ENCODE measurements at regions not wholly inside any gene's neighbourhood (a gene's known extent, or its start where the extent isn't known, plus 50 kb on each side); places are given as distances from the start of the nearest gene placed in this dataset.

- Histone ChIP-seq H3K9me3 (no peaks in the 10 kb centered on the region), H3K27me3 (no peaks in the 10 kb centered on the region), H3K36me3 (no peaks in the 10 kb centered on the region), H3K4me3 (no peak overlapping the region), H3K27ac (no peak overlapping the region), H3K4me1 (no peaks in the 10 kb centered on the region)
- no peak for DNase-seq (ENCODE audit: low spot score in 2 of 2)
- TF ChIP-seq CTCF (IDR thresholded peaks at IDR 0.05), result no peak
- intact Hi-C loops (cut with DNase I), result no loop called here
Measured at GRCh38 chr12:84793558-84794367, 118.8 kb downstream of the SLC6A15 start.

GRCh38 chr12:84791444-84791843, 121.2 kb downstream of the SLC6A15 start:
- intact Hi-C loops (cut with DNase I), result no loop called here
- TF ChIP-seq CTCF (IDR thresholded peaks at IDR 0.05), result no peak
- H3K36me3 ChIP-seq, result no peaks in the 10 kb centered on the region
- no peaks in the 10 kb centered on the region for H3K4me1 ChIP-seq
- H3K27ac ChIP-seq, result no peak overlapping the region
- H3K4me3 ChIP-seq, result no peak overlapping the region
- H3K9me3 ChIP-seq, result no peaks in the 10 kb centered on the region
- no peaks in the 10 kb centered on the region for H3K27me3 ChIP-seq
- DNase-seq (ENCODE audit: low spot score in 2 of 2), result no peak

DNA sequence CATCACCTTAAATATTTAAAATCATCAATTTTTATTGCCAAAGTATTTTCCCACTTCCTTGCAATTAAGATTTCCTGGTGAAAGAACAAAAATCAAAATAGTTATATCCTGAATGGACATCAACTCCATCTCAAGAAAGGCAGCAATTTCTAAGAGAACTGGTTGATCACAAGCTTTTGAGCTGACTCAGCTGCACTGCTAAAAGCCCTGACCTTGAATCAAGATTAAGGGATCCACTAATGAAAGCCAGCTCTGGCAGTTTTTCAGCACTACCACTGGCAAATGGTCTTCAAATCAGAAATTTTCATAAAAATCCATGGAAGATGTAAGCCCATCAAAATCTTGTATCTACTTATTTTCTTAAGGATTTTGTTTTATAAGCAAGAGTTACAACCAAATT, 123.4 kb downstream of the SLC6A15 start:
- no peak overlapping the region for H3K27ac ChIP-seq
- H3K36me3 ChIP-seq, result no peaks in the 10 kb centered on the region
- no peaks in the 10 kb centered on the region for H3K27me3 ChIP-seq
- intact Hi-C loops (cut with DNase I), result no loop called here
- no peaks in the 10 kb centered on the region for H3K9me3 ChIP-seq
- no peaks in the 10 kb centered on the region for H3K4me1 ChIP-seq
- TF ChIP-seq CTCF (IDR thresholded peaks at IDR 0.05), result no peak
- no peak for DNase-seq (ENCODE audit: low spot score in 2 of 2)
- H3K4me3 ChIP-seq, result no peak overlapping the region

GRCh38 chr12:84787253-84787652, 125.3 kb downstream of the SLC6A15 start:
- Histone ChIP-seq H3K4me3 (no peak overlapping the region), H3K36me3 (no peaks in the 10 kb centered on the region), H3K4me1 (no peaks in the 10 kb centered on the region), H3K9me3 (no peaks in the 10 kb centered on the region), H3K27me3 (no peaks in the 10 kb centered on the region), H3K27ac (no peak overlapping the region)
- intact Hi-C loops (cut with DNase I), result no loop called here
- TF ChIP-seq CTCF (IDR thresholded peaks at IDR 0.05), result no peak
- DNase-seq (ENCODE audit: low spot score in 2 of 2), result no peak

- no peaks in the 10 kb centered on the region for H3K36me3 ChIP-seq
- no peak overlapping the region for H3K27ac ChIP-seq
- no peaks in the 10 kb centered on the region for H3K4me1 ChIP-seq
- no peak for TF ChIP-seq CTCF (IDR thresholded peaks at IDR 0.05)
- no peaks in the 10 kb centered on the region for H3K9me3 ChIP-seq
- DNase-seq (ENCODE audit: low spot score in 2 of 2), result no peak
- H3K27me3 ChIP-seq, result no peaks in the 10 kb centered on the region
- H3K4me3 ChIP-seq, result no peak overlapping the region
- intact Hi-C loops (cut with DNase I), result no loop called here
Measured at GRCh38 chr12:84786622-84787021, 126.0 kb downstream of the SLC6A15 start.

Measured in ascending aorta (tissue), 2 donors.